ENCODE measurements at regions not wholly inside any gene's neighbourhood (a gene's known extent, or its start where the extent isn't known, plus 50 kb on each side); places are given as distances from the start of the nearest gene placed in this dataset.

DNA sequence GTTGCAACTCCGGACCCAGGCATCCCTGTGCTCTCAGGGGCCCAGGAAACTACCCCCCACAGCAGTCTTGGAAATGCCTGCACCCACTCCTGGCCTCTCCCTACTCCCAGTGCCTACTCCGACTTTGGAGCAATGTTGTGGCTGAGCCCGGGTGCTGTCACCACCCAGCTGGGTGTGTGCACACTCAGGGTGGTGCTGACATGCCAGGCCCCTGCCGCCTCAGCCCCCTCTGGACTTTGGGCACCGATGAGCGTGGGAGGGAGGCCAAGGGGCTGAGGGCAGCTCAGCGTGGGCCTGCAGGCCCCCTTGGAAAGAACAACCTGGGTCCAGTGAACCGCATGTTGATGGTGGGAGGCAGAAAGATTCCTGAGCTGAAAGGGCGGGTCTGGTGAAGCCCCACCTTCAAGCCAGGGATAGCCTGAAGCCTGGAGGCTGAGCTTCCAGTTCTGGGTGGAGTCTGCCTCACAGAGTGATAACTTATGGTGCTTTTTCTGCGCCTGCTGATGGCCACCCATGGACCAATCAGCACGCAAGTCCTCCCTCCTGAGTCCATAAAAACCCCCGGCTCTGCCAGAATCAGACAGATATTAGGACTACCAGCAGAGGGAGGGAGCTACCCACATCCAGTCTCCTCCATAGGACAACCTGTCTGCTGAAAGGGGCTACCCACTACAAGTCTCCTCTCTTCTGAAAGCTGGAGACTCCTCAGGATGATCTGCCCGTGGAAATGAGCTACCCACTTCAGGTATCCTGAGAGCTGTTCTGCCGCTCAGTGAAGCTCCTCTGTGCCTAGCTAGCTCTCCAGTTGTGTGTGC, 380.4 kb upstream of the SORCS1 start:
- 0 out of 2 replicates have a peak overlapping the region, but pooled peaks have one; percentile 51 for H2AFZ ChIP-seq (ENCODE audit: low read length)
- TF ChIP-seq, protein P1, sequence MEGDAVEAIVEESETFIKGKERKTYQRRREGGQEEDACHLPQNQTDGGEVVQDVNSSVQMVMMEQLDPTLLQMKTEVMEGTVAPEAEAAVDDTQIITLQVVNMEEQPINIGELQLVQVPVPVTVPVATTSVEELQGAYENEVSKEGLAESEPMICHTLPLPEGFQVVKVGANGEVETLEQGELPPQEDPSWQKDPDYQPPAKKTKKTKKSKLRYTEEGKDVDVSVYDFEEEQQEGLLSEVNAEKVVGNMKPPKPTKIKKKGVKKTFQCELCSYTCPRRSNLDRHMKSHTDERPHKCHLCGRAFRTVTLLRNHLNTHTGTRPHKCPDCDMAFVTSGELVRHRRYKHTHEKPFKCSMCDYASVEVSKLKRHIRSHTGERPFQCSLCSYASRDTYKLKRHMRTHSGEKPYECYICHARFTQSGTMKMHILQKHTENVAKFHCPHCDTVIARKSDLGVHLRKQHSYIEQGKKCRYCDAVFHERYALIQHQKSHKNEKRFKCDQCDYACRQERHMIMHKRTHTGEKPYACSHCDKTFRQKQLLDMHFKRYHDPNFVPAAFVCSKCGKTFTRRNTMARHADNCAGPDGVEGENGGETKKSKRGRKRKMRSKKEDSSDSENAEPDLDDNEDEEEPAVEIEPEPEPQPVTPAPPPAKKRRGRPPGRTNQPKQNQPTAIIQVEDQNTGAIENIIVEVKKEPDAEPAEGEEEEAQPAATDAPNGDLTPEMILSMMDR (conservative IDR thresholded peaks at IDR 0.05; ENCODE audit: low read depth, low read length) = 0 out of 2 replicates have a peak, but pooled peaks have one; percentile 19
- no peak for TF ChIP-seq EZH2phosphoT487 (IDR thresholded peaks at IDR 0.05; ENCODE audit: borderline replicate concordance, low read length)
- H3K79me2 ChIP-seq (ENCODE audit: low read length) = no peaks in the 10 kb centered on the region
- H3K4me1 ChIP-seq (ENCODE audit: insufficient read depth, low read length) = peaks cover 22% of the 10 kb centered on the region
- peak overlapping the region; percentile 99 for H3K27ac ChIP-seq (ENCODE audit: low read length)
- H3F3A ChIP-seq (ENCODE audit: low read length, unreplicated experiment) = peaks cover 3% of the 10 kb centered on the region
- no peaks in the 10 kb centered on the region for H3K9me2 ChIP-seq (replicated peaks; ENCODE audit: low read length)
- no peaks in the 10 kb centered on the region for H4K20me1 ChIP-seq (ENCODE audit: low read length)
- H3K27me3 ChIP-seq (ENCODE audit: low read length) = no peaks in the 10 kb centered on the region
- CTCF ChIA-PET = interaction anchor here (1.0 kb wide), 1 partner anchor 135 kb away, joined by 4 read pairs; no protein-coding TSS in a partner anchor
- H3K9ac ChIP-seq (ENCODE audit: low read length) = peak overlapping the region; percentile 76; the same call in 1 of the 2 replicates
- POLR2A ChIA-PET (ENCODE audit: unreplicated experiment) = interaction anchor here (0.6 kb wide), 1 partner anchor 142 kb away, joined by 3 read pairs; no protein-coding TSS in a partner anchor
- H3K4me3 ChIP-seq (ENCODE audit: low read length) = no peak overlapping the region
- no peak for DNase-seq
- H3K36me3 ChIP-seq (ENCODE audit: low read depth, low read length) = no peaks in the 10 kb centered on the region
- no peak for ATAC-seq
- H3K9me3 ChIP-seq (ENCODE audit: low read length) = no peaks in the 10 kb centered on the region
- peak overlapping the region; percentile 88; the same call in 1 of the 2 replicates for H3K4me2 ChIP-seq (ENCODE audit: low read length)
- BruUV-seq (replicated peaks) = no TSS peak
- intact Hi-C loops (cut with micrococcal nuclease) = loop anchor here (5.0 to 10.0 kb wide), 3 partner anchors 138 to 267 kb away; no protein-coding TSS in a partner anchor

DNA sequence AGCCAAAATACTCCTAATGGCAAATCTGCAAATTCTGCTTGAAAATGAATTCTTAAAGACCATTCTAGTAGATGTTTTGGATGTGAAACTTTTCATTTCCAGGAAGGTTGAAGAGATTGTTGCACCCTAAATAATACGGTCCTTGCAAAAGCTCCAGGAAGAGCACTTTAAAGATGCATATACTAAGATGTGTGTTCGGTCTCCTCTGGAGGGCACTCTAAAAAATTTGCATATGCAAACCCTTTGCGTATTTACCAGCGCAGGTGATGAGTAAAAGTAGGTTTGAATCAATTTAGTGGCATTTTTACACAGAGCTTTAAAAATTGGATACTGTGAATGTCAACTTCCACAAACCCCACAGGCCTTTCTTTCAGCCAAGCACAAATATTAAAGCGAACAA, 378.1 kb upstream of the SORCS1 start:
- POLR2A ChIA-PET (ENCODE audit: unreplicated experiment) = no interaction called here
- H3K9ac ChIP-seq (ENCODE audit: low read length) = no peak overlapping the region
- no peak overlapping the region for H3K4me2 ChIP-seq (ENCODE audit: low read length)
- H3K9me2 ChIP-seq (replicated peaks; ENCODE audit: low read length) = no peaks in the 10 kb centered on the region
- no peaks in the 10 kb centered on the region for H3K79me2 ChIP-seq (ENCODE audit: low read length)
- no peak overlapping the region for H3K27ac ChIP-seq (ENCODE audit: low read length)
- no peak for ATAC-seq
- intact Hi-C loops (cut with micrococcal nuclease) = loop anchor here (10.0 kb wide), 1 partner anchor 162 kb away; no protein-coding TSS in a partner anchor
- peaks cover 3% of the 10 kb centered on the region for H3F3A ChIP-seq (ENCODE audit: low read length, unreplicated experiment)
- BruUV-seq (replicated peaks) = no TSS peak
- H3K27me3 ChIP-seq (ENCODE audit: low read length) = no peaks in the 10 kb centered on the region
- H4K20me1 ChIP-seq (ENCODE audit: low read length) = no peaks in the 10 kb centered on the region
- TF ChIP-seq, protein P1 (conservative IDR thresholded peaks at IDR 0.05; ENCODE audit: low read depth, low read length) = no peak
- TF ChIP-seq EZH2phosphoT487 (IDR thresholded peaks at IDR 0.05; ENCODE audit: borderline replicate concordance, low read length) (no peak), EZH2 (IDR thresholded peaks at IDR 0.05; ENCODE audit: low read length, unreplicated experiment) (no peak)
- no peak overlapping the region for H2AFZ ChIP-seq (ENCODE audit: low read length)
- CTCF ChIA-PET = interaction anchor here (0.6 kb wide), 1 partner anchor 85 kb away, joined by 6 read pairs; no protein-coding TSS in a partner anchor
- H3K36me3 ChIP-seq (ENCODE audit: low read depth, low read length) = no peaks in the 10 kb centered on the region
- H3K4me1 ChIP-seq (ENCODE audit: insufficient read depth, low read length) = peaks cover 21% of the 10 kb centered on the region
- DNase-seq = no peak
- no peak overlapping the region for H3K4me3 ChIP-seq (ENCODE audit: low read length)
- H3K9me3 ChIP-seq (ENCODE audit: low read length) = no peaks in the 10 kb centered on the region

DNA sequence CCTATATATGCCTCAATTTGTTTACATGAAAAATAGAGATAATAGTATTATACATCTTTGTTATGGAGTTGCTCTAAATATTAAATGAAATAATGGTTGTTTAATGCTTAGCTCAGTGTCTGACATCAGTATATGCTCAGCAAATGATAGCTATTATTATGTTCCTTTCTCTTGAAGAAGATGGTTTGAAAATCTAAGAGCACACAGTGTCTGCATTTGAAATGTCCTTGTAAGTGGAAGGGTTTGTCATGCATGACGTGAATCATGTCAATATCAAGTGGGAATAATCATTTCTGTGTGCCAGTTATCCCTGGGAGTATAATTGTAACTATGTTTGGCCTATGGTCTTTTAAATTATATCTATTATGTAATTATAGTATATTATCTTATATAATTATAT, 377.5 kb upstream of the SORCS1 start:
- ChIA-PET CTCF (no interaction called here), POLR2A (ENCODE audit: unreplicated experiment) (no interaction called here)
- H3K36me3 ChIP-seq (ENCODE audit: low read depth, low read length) = no peaks in the 10 kb centered on the region
- no peaks in the 10 kb centered on the region for H3K9me3 ChIP-seq (ENCODE audit: low read length)
- no peaks in the 10 kb centered on the region for H4K20me1 ChIP-seq (ENCODE audit: low read length)
- no peaks in the 10 kb centered on the region for H3K79me2 ChIP-seq (ENCODE audit: low read length)
- no peak overlapping the region for H3K4me2 ChIP-seq (ENCODE audit: low read length)
- H3K9ac ChIP-seq (ENCODE audit: low read length) = no peak overlapping the region
- peaks cover 15% of the 10 kb centered on the region for H3K4me1 ChIP-seq (ENCODE audit: insufficient read depth, low read length)
- H3K27ac ChIP-seq (ENCODE audit: low read length) = no peak overlapping the region
- DNase-seq = no peak
- BruUV-seq (replicated peaks) = no TSS peak
- ATAC-seq = no peak
- intact Hi-C loops (cut with micrococcal nuclease) = loop anchor here (10.0 kb wide), 1 partner anchor 163 kb away; no protein-coding TSS in a partner anchor
- no peaks in the 10 kb centered on the region for H3K9me2 ChIP-seq (replicated peaks; ENCODE audit: low read length)
- H3K27me3 ChIP-seq (ENCODE audit: low read length) = no peaks in the 10 kb centered on the region
- no peak overlapping the region for H2AFZ ChIP-seq (ENCODE audit: low read length)
- H3F3A ChIP-seq (ENCODE audit: low read length, unreplicated experiment) = peaks cover 3% of the 10 kb centered on the region
- no peak overlapping the region for H3K4me3 ChIP-seq (ENCODE audit: low read length)
- TF ChIP-seq EZH2phosphoT487 (IDR thresholded peaks at IDR 0.05; ENCODE audit: borderline replicate concordance, low read length) (no peak), EZH2 (IDR thresholded peaks at IDR 0.05; ENCODE audit: low read length, unreplicated experiment) (no peak)
- TF ChIP-seq, protein P1 (conservative IDR thresholded peaks at IDR 0.05; ENCODE audit: low read depth, low read length) = no peak
